Type B pancreatic cell (in vitro differentiated cells): ENCODE measurements at regions not wholly inside any gene's neighbourhood (a gene's known extent, or its start where the extent isn't known, plus 50 kb on each side); places are given as distances from the start of the nearest gene placed in this dataset.
"Not testable (repeated sequence)": the region's sequence is repeated elsewhere in the genome, so short reads cannot be mapped to it uniquely, and the experiment has no call there.

ENCODE experiments used
- DNase-seq: peaks from one replicate; pipeline ENCODE4 v3.0.0; 2021; ENCODE audit warnings: mixed read lengths; ENCODE audit not compliant: unreplicated experiment; ENCODE audit errors: extremely low spot score
- H3K27ac Mint-ChIP-seq: 2 replicates; pipeline ENCODE4 v1.8.0; 2021; ENCODE audit warnings: mild to moderate bottlenecking, mixed read lengths
- H3K27me3 Mint-ChIP-seq: 2 replicates; pipeline ENCODE4 v1.8.0; 2021; ENCODE audit warnings: mixed read lengths
- H3K36me3 Mint-ChIP-seq: 2 replicates; pipeline ENCODE4 v1.8.0; 2021; ENCODE audit warnings: mixed read lengths
- H3K4me1 Mint-ChIP-seq: one replicate; pipeline ENCODE4 v1.8.0; 2021; ENCODE audit warnings: mixed read lengths; ENCODE audit not compliant: unreplicated experiment
- H3K4me3 Mint-ChIP-seq: 2 replicates; pipeline ENCODE4 v1.8.0; 2021; ENCODE audit warnings: mild to moderate bottlenecking, mixed read lengths
- H3K9me3 Mint-ChIP-seq: 2 replicates; pipeline ENCODE4 v1.8.0; 2021; ENCODE audit warnings: mixed read lengths
- TF ChIP-seq, protein P1 (sequence below): fragments of 200-600 bp; sonication (generic); conservative IDR thresholded peaks from 2 replicates; pipeline ENCODE4 v1.5.0; 2021; ENCODE audit warnings: antibody characterized with exemption, mild to moderate bottlenecking

- peaks cover 9% of the 10 kb centered on the region for H3K36me3 Mint-ChIP-seq
- no peak for DNase-seq
- H3K27me3 Mint-ChIP-seq: no peaks in the 10 kb centered on the region
- peaks cover 14% of the 10 kb centered on the region for H3K4me1 Mint-ChIP-seq
- H3K27ac Mint-ChIP-seq: no peak overlapping the region
- H3K9me3 Mint-ChIP-seq: peaks cover 9% of the 10 kb centered on the region
- TF ChIP-seq, protein P1, sequence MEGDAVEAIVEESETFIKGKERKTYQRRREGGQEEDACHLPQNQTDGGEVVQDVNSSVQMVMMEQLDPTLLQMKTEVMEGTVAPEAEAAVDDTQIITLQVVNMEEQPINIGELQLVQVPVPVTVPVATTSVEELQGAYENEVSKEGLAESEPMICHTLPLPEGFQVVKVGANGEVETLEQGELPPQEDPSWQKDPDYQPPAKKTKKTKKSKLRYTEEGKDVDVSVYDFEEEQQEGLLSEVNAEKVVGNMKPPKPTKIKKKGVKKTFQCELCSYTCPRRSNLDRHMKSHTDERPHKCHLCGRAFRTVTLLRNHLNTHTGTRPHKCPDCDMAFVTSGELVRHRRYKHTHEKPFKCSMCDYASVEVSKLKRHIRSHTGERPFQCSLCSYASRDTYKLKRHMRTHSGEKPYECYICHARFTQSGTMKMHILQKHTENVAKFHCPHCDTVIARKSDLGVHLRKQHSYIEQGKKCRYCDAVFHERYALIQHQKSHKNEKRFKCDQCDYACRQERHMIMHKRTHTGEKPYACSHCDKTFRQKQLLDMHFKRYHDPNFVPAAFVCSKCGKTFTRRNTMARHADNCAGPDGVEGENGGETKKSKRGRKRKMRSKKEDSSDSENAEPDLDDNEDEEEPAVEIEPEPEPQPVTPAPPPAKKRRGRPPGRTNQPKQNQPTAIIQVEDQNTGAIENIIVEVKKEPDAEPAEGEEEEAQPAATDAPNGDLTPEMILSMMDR: no peak
- no peak overlapping the region for H3K4me3 Mint-ChIP-seq
Observed at GRCh38 chr12:102669056-102669455, 188.7 kb upstream of the IGF1 start.

DNA sequence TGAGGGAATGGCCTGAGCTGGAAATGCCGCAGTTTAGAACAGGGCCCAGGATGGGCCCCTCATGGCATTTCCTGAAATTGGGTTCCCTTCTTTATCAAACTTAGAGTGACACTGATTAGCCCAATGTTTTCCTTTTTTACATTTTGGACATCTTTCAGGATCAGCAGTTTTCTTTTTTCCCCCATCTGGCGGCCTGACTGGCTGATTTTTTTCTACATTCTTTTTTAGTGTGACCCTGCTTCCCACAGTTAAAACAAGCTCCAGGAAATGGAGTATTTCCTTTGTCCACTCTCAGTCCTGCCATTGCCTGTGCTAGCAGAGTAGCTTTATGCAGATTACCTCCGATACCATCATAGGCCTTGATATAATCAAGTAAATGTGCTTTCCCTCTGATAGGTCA lies 185.8 kb upstream of the IGF1 start:
- H3K4me1 Mint-ChIP-seq: peaks cover 14% of the 10 kb centered on the region
- not testable (repeated sequence) for H3K27me3 Mint-ChIP-seq, H3K36me3 Mint-ChIP-seq, H3K9me3 Mint-ChIP-seq, DNase-seq
- peak overlapping the region; percentile 78 for H3K27ac Mint-ChIP-seq
- H3K4me3 Mint-ChIP-seq: peak overlapping the region; percentile 32

DNA sequence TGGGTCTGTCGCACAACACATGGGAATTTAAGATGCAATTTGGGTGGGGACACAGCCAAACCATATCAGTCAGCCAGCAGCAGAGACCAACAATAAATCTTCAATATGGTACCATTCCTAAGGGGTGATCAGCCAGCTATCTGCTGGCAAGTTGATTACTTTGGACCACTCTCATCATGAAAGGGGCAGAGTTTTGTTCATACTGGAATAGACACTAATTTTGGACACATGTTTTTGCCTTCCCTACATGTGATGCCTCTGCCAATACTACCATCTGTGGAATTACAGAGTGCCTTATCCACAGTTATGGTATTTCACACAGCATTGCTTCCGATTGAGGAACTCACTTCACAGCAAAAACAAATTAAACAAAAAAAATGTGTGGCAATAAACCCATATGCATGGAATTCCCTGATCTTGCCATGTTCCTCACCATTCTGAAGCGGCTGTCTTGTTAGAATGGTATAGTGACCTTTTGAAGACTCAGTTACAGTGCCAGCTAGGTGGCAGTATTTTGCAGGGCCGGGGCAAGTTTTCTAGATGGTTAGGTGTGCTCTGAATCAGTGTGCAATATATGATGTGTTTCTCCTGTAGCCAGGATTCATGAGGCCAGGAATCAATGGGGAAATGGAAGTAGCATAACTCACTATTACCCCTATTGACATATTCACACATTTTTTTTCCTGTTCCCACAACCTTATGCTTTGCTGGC lies 179.0 kb upstream of the IGF1 start:
- H3K27ac Mint-ChIP-seq: no peak overlapping the region
- no peaks in the 10 kb centered on the region for H3K4me1 Mint-ChIP-seq
- TF ChIP-seq, protein P1: no peak
- no peaks in the 10 kb centered on the region for H3K36me3 Mint-ChIP-seq
- no peak for DNase-seq
- no peak overlapping the region for H3K4me3 Mint-ChIP-seq
- peaks cover 11% of the 10 kb centered on the region for H3K9me3 Mint-ChIP-seq
- H3K27me3 Mint-ChIP-seq: no peaks in the 10 kb centered on the region

DNA sequence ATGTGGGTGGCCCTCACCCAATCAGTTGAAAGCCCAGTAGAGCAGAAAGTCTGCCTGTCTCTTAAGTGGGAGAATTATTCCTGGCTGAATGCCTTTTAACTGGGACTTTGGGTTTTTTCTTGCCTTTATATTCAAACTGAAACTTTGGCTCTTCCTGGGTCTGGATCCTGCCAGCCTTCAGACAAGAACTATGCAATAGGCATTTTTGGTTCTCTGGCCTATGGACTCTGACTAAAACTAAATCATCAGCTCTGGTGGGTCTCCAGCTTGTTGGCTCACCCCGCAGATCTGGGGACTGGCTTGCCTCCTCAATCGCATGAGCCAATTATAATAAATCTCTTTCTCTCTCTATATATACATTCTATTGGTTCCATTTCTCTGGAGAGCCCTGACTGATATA lies 173.0 kb upstream of the IGF1 start:
- Mint-ChIP-seq H3K4me1 (no peaks in the 10 kb centered on the region), H3K4me3 (no peak overlapping the region), H3K9me3 (peaks cover 3% of the 10 kb centered on the region), H3K27me3 (no peaks in the 10 kb centered on the region), H3K27ac (no peak overlapping the region), H3K36me3 (no peaks in the 10 kb centered on the region)
- DNase-seq: no peak
- TF ChIP-seq, protein P1: no peak

- H3K4me3 Mint-ChIP-seq: no peak overlapping the region
Observed at GRCh38 chr12:102652645-102653313, 172.4 kb upstream of the IGF1 start.

DNA sequence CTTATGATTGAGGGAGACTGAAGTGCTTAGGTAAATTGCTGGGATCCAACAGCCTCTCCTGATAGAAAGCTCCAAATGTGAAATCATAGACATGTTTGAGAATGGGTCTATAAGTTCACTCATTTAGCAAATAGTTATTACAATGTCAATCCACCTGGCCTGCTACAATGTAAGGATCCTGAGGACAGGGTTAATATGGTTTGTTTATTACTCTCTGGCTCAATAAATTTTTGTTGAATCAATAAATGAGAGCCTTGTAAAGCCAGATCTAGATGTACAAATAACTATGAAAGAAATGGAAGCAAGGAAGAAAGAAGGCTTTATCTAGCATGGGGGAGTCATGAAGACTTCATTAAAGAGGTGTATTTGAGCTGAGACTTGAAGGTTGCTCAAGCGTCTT lies 165.6 kb upstream of the IGF1 start:
- Mint-ChIP-seq H3K27me3 (no peaks in the 10 kb centered on the region), H3K4me3 (no peak overlapping the region), H3K9me3 (no peaks in the 10 kb centered on the region), H3K36me3 (no peaks in the 10 kb centered on the region), H3K27ac (no peak overlapping the region), H3K4me1 (no peaks in the 10 kb centered on the region)
- DNase-seq: no peak
- TF ChIP-seq, protein P1: no peak

More at GRCh38 chr12:102652645-102653313, 172.4 kb upstream of the IGF1 start:
- H3K27ac Mint-ChIP-seq: no peak overlapping the region
- TF ChIP-seq, protein P1: no peak
- no peak for DNase-seq
- H3K4me1 Mint-ChIP-seq: no peaks in the 10 kb centered on the region
- H3K27me3 Mint-ChIP-seq: no peaks in the 10 kb centered on the region
- H3K9me3 Mint-ChIP-seq: no peaks in the 10 kb centered on the region
- H3K36me3 Mint-ChIP-seq: no peaks in the 10 kb centered on the region
